OCI-LY3 (cell line): ENCODE measurements at regions not wholly inside any gene's neighbourhood (a gene's known extent, or its start where the extent isn't known, plus 50 kb on each side); places are given as distances from the start of the nearest gene placed in this dataset.
"Not testable (repeated sequence)": the region's sequence is repeated elsewhere in the genome, so short reads cannot be mapped to it uniquely, and the experiment has no call there.

Experiments used
- H2AFZ ChIP-seq: fragments of 200-600, 300-600 bp; shearing (Covaris generic); 2 replicates; pipeline ENCODE4 v1.6.0; 2014; ENCODE audit warnings: antibody characterized with exemption, low read depth, low read length
- H3K27ac ChIP-seq: fragments of 200-600, 300-600 bp; sonication (generic); 2 replicates; pipeline ENCODE4 v1.5.1; 2014; ENCODE audit warnings: mild to moderate bottlenecking, low read length, moderate library complexity, mixed read lengths
- H3K27me3 ChIP-seq: fragments of 200-600, 300-600 bp; sonication (generic); 2 replicates; pipeline ENCODE4 v1.6.1; 2014; ENCODE audit warnings: low read depth, low read length, mixed read lengths
- H3K36me3 ChIP-seq: fragments of 200-600, 300-600 bp; sonication (generic); replicated peaks from 2 replicates; pipeline ENCODE3; 2014; ENCODE audit warnings: low read depth, low read length, mixed read lengths
- H3K4me1 ChIP-seq: fragments of 300-600, 200-600 bp; sonication (generic); 2 replicates; pipeline ENCODE4 v1.6.1; 2014; ENCODE audit warnings: low read length, mixed read lengths
- H3K4me2 ChIP-seq: fragments of 200-600, 300-600 bp; sonication (generic); 2 replicates; pipeline ENCODE4 v1.6.1; 2014; ENCODE audit warnings: low read length, mixed read lengths
- H3K4me3 ChIP-seq: fragments of 300-600, 200-600 bp; sonication (generic); 2 replicates; pipeline ENCODE4 v1.5.1; 2014; ENCODE audit warnings: antibody characterized with exemption, mild to moderate bottlenecking, low read length, moderate library complexity
- H3K79me2 ChIP-seq: fragments of 300-600, 200-600 bp; shearing (Covaris generic); 2 replicates; pipeline ENCODE4 v1.6.1; 2014; ENCODE audit warnings: mild to moderate bottlenecking, low read length, mixed read lengths
- H3K9ac ChIP-seq: fragments of 300-600, 200-600 bp; shearing (Covaris generic); 2 replicates; pipeline ENCODE4 v1.6.0; 2014; ENCODE audit warnings: mild to moderate bottlenecking, low read length, moderate library complexity
- H3K9me3 ChIP-seq: fragments of 200-600, 300-600 bp; shearing (Covaris generic); 2 replicates; pipeline ENCODE4 v1.6.1; 2014; ENCODE audit warnings: low read length, mixed read lengths; ENCODE audit not compliant: insufficient read depth
- H4K20me1 ChIP-seq: fragments of 200-600, 300-600 bp; sonication (generic); 2 replicates; pipeline ENCODE4 v1.6.1; 2016; ENCODE audit warnings: low read length, mixed read lengths; ENCODE audit not compliant: insufficient read depth
- EZH2phosphoT487 ChIP-seq: fragments of 200-600 bp; shearing (Covaris generic); IDR thresholded peaks from 2 replicates; pipeline ENCODE4 v1.6.1; 2018; ENCODE audit warnings: antibody characterized with exemption, mixed run types, low read depth
- TF ChIP-seq, protein P1 (sequence below): fragments of 200-600, 300-600 bp; sonication (generic); IDR thresholded peaks from 2 replicates; pipeline ENCODE4 v1.5.1; 2014; ENCODE audit warnings: antibody characterized with exemption, low read length, low read depth

DNA sequence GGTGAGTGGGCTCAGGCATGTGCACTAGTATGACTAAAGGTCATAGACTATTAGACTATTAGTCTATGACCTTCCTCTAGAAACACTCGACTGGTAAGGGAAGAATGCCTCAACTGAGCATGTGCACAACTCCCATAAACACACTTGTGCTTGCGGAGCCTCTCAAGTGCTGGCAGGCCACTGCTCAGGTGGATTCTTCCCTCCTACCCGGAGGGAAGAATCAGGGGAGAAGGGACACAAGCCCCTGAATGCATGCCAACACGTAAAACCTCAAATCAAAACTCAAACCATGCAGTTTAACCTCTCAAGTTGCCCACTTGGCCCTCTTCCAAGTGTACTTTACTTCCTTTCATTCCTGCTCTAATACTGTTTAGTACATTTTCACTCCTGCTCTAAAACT, 287.6 kb upstream of the SGCG start:
- H3K9ac ChIP-seq: no peak overlapping the region
- H3K4me2 ChIP-seq: no peak overlapping the region
- H3K36me3 ChIP-seq: no peaks in the 10 kb centered on the region
- H3K27me3 ChIP-seq: no peaks in the 10 kb centered on the region
- no peak overlapping the region for H3K27ac ChIP-seq
- no peaks in the 10 kb centered on the region for H3K79me2 ChIP-seq
- no peak overlapping the region for H2AFZ ChIP-seq
- TF ChIP-seq, protein P1, sequence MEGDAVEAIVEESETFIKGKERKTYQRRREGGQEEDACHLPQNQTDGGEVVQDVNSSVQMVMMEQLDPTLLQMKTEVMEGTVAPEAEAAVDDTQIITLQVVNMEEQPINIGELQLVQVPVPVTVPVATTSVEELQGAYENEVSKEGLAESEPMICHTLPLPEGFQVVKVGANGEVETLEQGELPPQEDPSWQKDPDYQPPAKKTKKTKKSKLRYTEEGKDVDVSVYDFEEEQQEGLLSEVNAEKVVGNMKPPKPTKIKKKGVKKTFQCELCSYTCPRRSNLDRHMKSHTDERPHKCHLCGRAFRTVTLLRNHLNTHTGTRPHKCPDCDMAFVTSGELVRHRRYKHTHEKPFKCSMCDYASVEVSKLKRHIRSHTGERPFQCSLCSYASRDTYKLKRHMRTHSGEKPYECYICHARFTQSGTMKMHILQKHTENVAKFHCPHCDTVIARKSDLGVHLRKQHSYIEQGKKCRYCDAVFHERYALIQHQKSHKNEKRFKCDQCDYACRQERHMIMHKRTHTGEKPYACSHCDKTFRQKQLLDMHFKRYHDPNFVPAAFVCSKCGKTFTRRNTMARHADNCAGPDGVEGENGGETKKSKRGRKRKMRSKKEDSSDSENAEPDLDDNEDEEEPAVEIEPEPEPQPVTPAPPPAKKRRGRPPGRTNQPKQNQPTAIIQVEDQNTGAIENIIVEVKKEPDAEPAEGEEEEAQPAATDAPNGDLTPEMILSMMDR: no peak
- peaks cover 5% of the 10 kb centered on the region for H3K4me1 ChIP-seq
- H3K9me3 ChIP-seq: no peaks in the 10 kb centered on the region; the same call in 1 of the 2 replicates
- no peak overlapping the region for H3K4me3 ChIP-seq
- H4K20me1 ChIP-seq: no peaks in the 10 kb centered on the region

DNA sequence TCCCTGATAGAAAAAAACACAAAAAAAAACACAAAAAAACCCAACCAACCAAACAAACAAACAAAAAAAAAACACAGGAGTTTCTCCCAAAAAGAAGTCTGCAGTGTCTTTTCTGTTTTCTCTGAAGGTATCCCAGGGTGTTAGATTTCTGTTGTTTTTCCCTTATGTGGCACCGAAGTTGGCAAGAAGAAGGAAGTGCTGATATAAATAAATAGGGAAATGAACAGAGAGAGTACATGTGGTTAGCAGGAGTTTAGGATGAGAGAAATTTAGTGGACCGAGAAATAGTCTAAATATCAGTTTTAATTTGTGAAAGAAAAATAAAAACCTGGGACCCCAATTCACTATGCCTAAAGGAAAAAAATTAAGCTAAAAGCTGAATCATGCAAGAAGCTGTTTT, 287.0 kb upstream of the SGCG start:
- no peak for TF ChIP-seq EZH2phosphoT487
- no peak overlapping the region for H3K4me3 ChIP-seq
- no peak overlapping the region for H3K9ac ChIP-seq
- H2AFZ ChIP-seq: no peak overlapping the region
- H4K20me1 ChIP-seq: no peaks in the 10 kb centered on the region
- no peaks in the 10 kb centered on the region for H3K36me3 ChIP-seq
- no peak overlapping the region for H3K4me2 ChIP-seq
- peaks cover 5% of the 10 kb centered on the region for H3K4me1 ChIP-seq
- H3K27ac ChIP-seq: no peak overlapping the region
- no peaks in the 10 kb centered on the region for H3K79me2 ChIP-seq
- H3K9me3 ChIP-seq: no peaks in the 10 kb centered on the region; the same call in 1 of the 2 replicates
- no peaks in the 10 kb centered on the region for H3K27me3 ChIP-seq

DNA sequence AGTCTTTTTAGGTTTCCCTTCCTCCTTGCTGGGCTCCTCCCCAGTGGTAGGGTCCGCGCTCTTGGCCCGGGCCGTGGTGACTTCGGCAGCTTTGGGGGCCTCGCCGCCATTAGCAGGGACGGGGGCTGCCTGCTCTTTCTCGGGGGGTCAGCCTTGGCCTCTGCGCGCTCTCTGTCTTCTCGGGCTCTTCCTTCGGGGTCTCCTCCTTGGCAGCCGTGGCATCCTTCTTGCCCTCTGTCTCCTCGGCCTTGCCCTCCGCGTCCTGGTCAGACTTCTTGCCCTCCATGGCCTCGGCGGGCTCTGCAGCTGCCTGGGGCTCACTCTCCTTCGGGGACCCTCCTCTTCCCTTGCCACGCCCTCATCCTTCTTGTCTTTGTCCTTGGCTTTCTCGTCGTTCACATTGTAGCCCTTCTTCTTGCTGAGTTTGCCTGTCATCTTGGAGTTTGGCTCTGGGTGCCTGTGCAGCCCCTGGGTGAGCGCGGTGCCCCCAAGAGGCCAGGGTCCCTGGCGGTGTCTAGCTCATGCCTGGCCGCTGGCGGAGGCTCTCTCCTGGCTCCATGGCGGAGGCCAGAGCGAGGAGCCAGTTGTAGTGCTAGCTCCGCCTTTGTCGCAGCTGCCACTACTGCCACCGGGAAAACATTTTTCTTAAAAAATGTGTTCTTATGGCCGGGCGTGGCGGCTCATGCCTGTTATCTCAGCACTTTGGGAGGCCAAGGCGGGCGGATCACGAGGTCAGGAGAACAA, 283.0 kb upstream of the SGCG start:
- no peaks in the 10 kb centered on the region for H4K20me1 ChIP-seq
- H3K4me2 ChIP-seq: no peak overlapping the region
- no peak overlapping the region for H3K4me3 ChIP-seq
- H3K27me3 ChIP-seq: no peaks in the 10 kb centered on the region
- H3K4me1 ChIP-seq: peaks cover 5% of the 10 kb centered on the region
- TF ChIP-seq, protein P1: no peak
- no peak overlapping the region for H2AFZ ChIP-seq
- H3K9me3 ChIP-seq: no peaks in the 10 kb centered on the region
- H3K27ac ChIP-seq: no peak overlapping the region
- H3K9ac ChIP-seq: no peak overlapping the region
- H3K36me3 ChIP-seq: no peaks in the 10 kb centered on the region
- H3K79me2 ChIP-seq: no peaks in the 10 kb centered on the region

DNA sequence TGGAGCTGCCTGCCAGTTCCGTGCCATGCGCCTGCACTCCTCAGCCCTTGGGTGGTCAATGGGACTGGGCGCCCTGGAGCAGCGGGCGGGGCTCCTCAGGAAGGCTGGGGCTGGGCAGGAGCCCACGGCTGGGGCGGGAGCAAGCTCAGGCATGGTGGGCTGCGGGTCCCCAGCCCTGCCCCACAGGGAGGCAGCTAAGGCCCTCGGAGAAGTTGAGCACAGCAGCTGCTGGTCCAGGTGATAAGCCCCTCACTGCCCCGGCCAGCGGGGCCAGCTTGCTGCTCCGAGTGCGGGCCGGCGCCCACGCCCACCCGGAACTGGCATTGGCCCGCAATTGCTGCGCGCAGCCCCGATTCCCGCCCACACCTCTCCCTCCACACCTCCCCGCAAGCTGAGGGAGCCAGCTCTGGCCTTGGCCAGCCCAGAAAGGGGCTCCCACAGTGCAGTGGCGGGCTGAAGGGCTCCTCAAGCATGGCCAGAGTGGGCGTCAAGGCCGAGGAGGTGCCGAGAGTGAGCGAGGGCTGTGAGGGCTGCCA, 280.3 kb upstream of the SGCG start:
- H3K9me3 ChIP-seq: not testable (repeated sequence)

DNA sequence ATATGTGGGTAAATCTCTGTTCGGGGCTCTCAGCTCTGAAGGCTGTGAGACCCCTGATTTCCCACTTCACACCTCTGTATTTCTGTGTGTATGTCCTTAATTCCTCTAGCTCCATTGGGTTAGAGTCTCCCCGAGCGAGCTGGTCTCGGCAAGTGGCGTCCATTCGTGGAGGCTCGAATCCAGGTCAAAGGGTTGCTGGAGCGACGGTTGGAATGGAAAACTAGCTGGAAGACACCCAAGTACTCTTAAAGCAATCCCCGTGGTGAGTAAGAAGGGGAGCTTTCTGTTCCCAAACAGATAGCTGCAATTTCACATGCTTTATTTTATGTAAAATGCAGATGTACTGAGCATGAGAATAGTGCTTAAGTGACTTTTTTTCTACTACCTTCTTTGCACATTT, 277.5 kb upstream of the SGCG start:
- Histone ChIP-seq H4K20me1 (no peaks in the 10 kb centered on the region), H3K27ac (no peak overlapping the region), H3K79me2 (no peaks in the 10 kb centered on the region), H3K27me3 (no peaks in the 10 kb centered on the region), H3K4me1 (no peaks in the 10 kb centered on the region), H3K9ac (no peak overlapping the region), H3K9me3 (no peaks in the 10 kb centered on the region), H3K4me3 (no peak overlapping the region), H2AFZ (no peak overlapping the region), H3K36me3 (no peaks in the 10 kb centered on the region), H3K4me2 (no peak overlapping the region)
- no peak for TF ChIP-seq EZH2phosphoT487
- TF ChIP-seq, protein P1: no peak

More for the DNA sequence above, 280.3 kb upstream of the SGCG start:
- H3K27ac ChIP-seq, H3K79me2 ChIP-seq, H3K27me3 ChIP-seq, H3K4me1 ChIP-seq, H3K36me3 ChIP-seq, H3K4me3 ChIP-seq, H2AFZ ChIP-seq, H3K4me2 ChIP-seq, H3K9ac ChIP-seq, H4K20me1 ChIP-seq: not testable (repeated sequence)
